HCT116 (cell line): ENCODE measurements at regions not wholly inside any gene's neighbourhood (a gene's known extent, or its start where the extent isn't known, plus 50 kb on each side); places are given as distances from the start of the nearest gene placed in this dataset.

Experiments used
- ATAC-seq: fragments of 200-7000 bp; cut with Tn5 transposase; 2 replicates; pipeline ENCODE4 v1.9.1; 2020; ENCODE audit warnings: mild to moderate bottlenecking, moderate library complexity
- BruUV-seq: library from RNA; stranded (reverse); fragments of 400-500 nt; replicated peaks from 2 replicates; lab custom pipeline; 2021; lab: Mats Ljungman, UMichigan
- CTCF ChIA-PET: fragments of 300-600 bp; sonication (Branson Sonifier 250); formaldehyde crosslinking; loops from one replicate; lab custom pipeline; 2021; ENCODE audit warnings: antibody characterized with exemption; lab: Charles Lee
- POLR2A ChIA-PET: fragments of 300-600, 350-600 bp; sonication (Branson Sonifier 250); formaldehyde crosslinking; loops from one replicate; lab custom pipeline; 2021; ENCODE audit warnings: antibody characterized with exemption; lab: Charles Lee
- RAD21 ChIA-PET, 2 experiments: fragments of 300-600 bp; sonication (Branson Sonifier 250); formaldehyde crosslinking; loops; one replicate each; lab custom pipeline; 2023; ENCODE audit warnings: low total read pairs in 2 of 2; ENCODE audit not compliant: uncharacterized antibody in 2 of 2, unreplicated experiment in 2 of 2, low non-redundant PET in 1 of 2; lab: Charles Lee
- DNase-seq: peaks from one replicate; pipeline ENCODE4 v3.0.0-alpha.2; 2010; ENCODE audit warnings: low read depth, low spot score
- H2AFZ ChIP-seq: fragments of 200-600 bp; shearing (Covaris generic), sonication (generic); 2 replicates; pipeline ENCODE4 v1.6.1; 2017; ENCODE audit warnings: low read depth, mixed run types, mixed read lengths, antibody characterized with exemption, low read length; ENCODE audit not compliant: poor library complexity, severe bottlenecking
- H3K27ac ChIP-seq: 2 replicates; pipeline ENCODE4 v1.5.1; 2012; ENCODE audit warnings: low read depth, low read length
- H3K27me3 ChIP-seq: fragments of 200-600 bp; sonication (generic); 2 replicates; pipeline ENCODE4 v1.6.1; 2016; ENCODE audit warnings: mixed run types, low read length, mixed read lengths; ENCODE audit not compliant: insufficient read depth
- H3K36me3 ChIP-seq, 2 experiments: fragments of 200-500 bp in 1 of 2; fragments of 200-600 bp in 1 of 2; sonication (Bioruptor generic) in 1 of 2; sonication (generic) in 1 of 2; 2 replicates each; pipeline versions ENCODE4 v1.5.1 to v1.6.1; 2014 to 2016; ENCODE audit warnings: low read length in 2 of 2, inconsistent platforms in 1 of 2, mixed read lengths in 1 of 2, mixed run types in 1 of 2; ENCODE audit not compliant: insufficient read depth in 2 of 2, control insufficient read depth in 1 of 2
- H3K4me1 ChIP-seq, 2 experiments: fragments of 200-600 bp in 1 of 2; sonication (generic) in 1 of 2; 2 replicates each; pipeline versions ENCODE4 v1.5.1 to v1.6.1; 2012 to 2017; ENCODE audit warnings: low read length in 2 of 2, inconsistent platforms in 1 of 2, mild to moderate bottlenecking in 1 of 2, mixed read lengths in 1 of 2, mixed run types in 1 of 2, moderate library complexity in 1 of 2; ENCODE audit not compliant: insufficient read depth in 2 of 2, control insufficient read depth in 1 of 2
- H3K4me2 ChIP-seq: fragments of 200-600 bp; sonication (generic); 2 replicates; pipeline ENCODE4 v1.6.1; 2017; ENCODE audit warnings: mixed run types, low read length, mixed read lengths
- H3K4me3 ChIP-seq, 2 experiments: fragments of 200-600 bp in 1 of 2; sonication (generic) in 1 of 2; replicated peaks in 1 of 2; 2 replicates each; pipeline ENCODE4 v1.5.1; 2011 to 2016; ENCODE audit warnings: low read length in 2 of 2, control low read depth in 1 of 2, low read depth in 1 of 2, mild to moderate bottlenecking in 1 of 2, mixed read lengths in 1 of 2, mixed run types in 1 of 2
- H3K79me2 ChIP-seq: fragments of 200-600 bp; sonication (generic); 2 replicates; pipeline ENCODE4 v1.6.1; 2017; ENCODE audit warnings: mild to moderate bottlenecking, mixed run types, low read length, moderate library complexity, mixed read lengths; ENCODE audit not compliant: insufficient read depth
- H3K9ac ChIP-seq: fragments of 200-600 bp; sonication (generic); 2 replicates; pipeline ENCODE4 v1.6.1; 2016; ENCODE audit warnings: low read length, mixed read lengths
- H3K9me2 ChIP-seq: fragments of 200-600 bp; sonication (generic), shearing (Covaris generic); 2 replicates; pipeline ENCODE4 v1.6.1; 2017; ENCODE audit warnings: mixed run types, mild to moderate bottlenecking, moderate library complexity; ENCODE audit not compliant: insufficient read depth
- H3K9me3 ChIP-seq, 2 experiments: fragments of 200-500 bp in 1 of 2; fragments of 200-600 bp in 1 of 2; sonication (Bioruptor generic) in 1 of 2; sonication (generic) in 1 of 2; 2 replicates each; pipeline ENCODE4 v1.6.1; 2014 to 2017; ENCODE audit warnings: low read length in 2 of 2, mixed read lengths in 2 of 2, inconsistent platforms in 1 of 2, low read depth in 1 of 2, mild to moderate bottlenecking in 1 of 2, mixed run types in 1 of 2, moderate library complexity in 1 of 2; ENCODE audit not compliant: control insufficient read depth in 1 of 2, insufficient read depth in 1 of 2
- H4K20me1 ChIP-seq: fragments of 200-600 bp; sonication (generic), shearing (Covaris generic); 2 replicates; pipeline ENCODE4 v1.6.1; 2017; ENCODE audit warnings: mixed run types, mild to moderate bottlenecking, moderate library complexity; ENCODE audit not compliant: insufficient read depth
- CTCF ChIP-seq, 3 experiments: fragments of 200-600 bp in 1 of 3; sonication (generic) in 1 of 3; IDR thresholded peaks in 2 of 3; conservative IDR thresholded peaks in 1 of 3; 2 replicates each; pipeline ENCODE4 v1.5.1; 2012 to 2017; ENCODE audit warnings: low read depth in 2 of 3, low read length in 2 of 3, antibody characterized with exemption in 1 of 3, borderline replicate concordance in 1 of 3, control low read depth in 1 of 3, mild to moderate bottlenecking in 1 of 3, mixed read lengths in 1 of 3, mixed run types in 1 of 3, moderate library complexity in 1 of 3; ENCODE audit not compliant: insufficient read depth in 1 of 3
- FOSL1 ChIP-seq: IDR thresholded peaks from 2 replicates; pipeline ENCODE4 v1.6.1; 2012; ENCODE audit warnings: low read depth
- POLR2AphosphoS5 ChIP-seq: IDR thresholded peaks from 2 replicates; pipeline ENCODE4 v1.6.1; 2011; ENCODE audit warnings: mild to moderate bottlenecking, low read depth, low read length, moderate library complexity
- SP1 ChIP-seq: IDR thresholded peaks from 2 replicates; pipeline ENCODE4 v1.6.1; 2012; ENCODE audit warnings: low read depth
- ZFX ChIP-seq: fragments of 450-650 bp; IDR thresholded peaks from 2 replicates; pipeline ENCODE4 v1.6.1; 2017
- intact Hi-C: fragments of 100-400 bp; cut with micrococcal nuclease; formaldehyde crosslinking; loops from 2 replicates; pipeline ENCODE4 v1.10.0; 2022
- TF ChIP-seq, protein P1 (sequence below): IDR thresholded peaks from 2 replicates; pipeline ENCODE4 v1.6.1; 2012; ENCODE audit warnings: low read depth

DNA sequence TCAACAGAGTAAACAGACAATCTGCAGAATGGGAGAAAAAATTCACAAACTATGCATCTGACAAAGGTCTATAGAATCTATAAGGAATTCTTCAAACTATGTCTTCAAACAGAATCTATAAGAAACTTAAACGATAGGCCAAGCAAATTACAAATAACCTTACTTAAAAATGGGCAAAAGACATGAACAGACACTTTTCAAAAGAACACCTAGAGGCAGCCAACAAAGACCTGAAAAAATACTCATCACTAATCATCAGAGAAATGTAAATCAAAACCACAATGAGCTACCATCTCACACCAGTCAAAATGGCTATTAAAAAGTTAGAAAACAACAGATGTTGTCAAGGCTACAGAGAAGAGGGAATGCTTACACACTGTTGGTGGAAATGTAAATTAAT, 81.3 kb downstream of the ID4 start:
- Histone ChIP-seq H3K27ac (no peak overlapping the region), H3K9me2 (no peaks in the 10 kb centered on the region), H2AFZ (no peak overlapping the region), H3K27me3 (no peaks in the 10 kb centered on the region), H3K4me1 (no peaks in the 10 kb centered on the region), H3K9me3 (peaks cover 0 to 4% of the 10 kb centered on the region in 2 experiments; a peak in 1 of 4 replicates), H3K4me3 (no peak overlapping the region), H3K36me3 (no peaks in the 10 kb centered on the region), H3K79me2 (no peaks in the 10 kb centered on the region), H3K4me2 (no peak overlapping the region), H3K9ac (no peak overlapping the region), H4K20me1 (no peaks in the 10 kb centered on the region)
- ChIA-PET CTCF (no interaction called here), RAD21 (no interaction called here), POLR2A (no interaction called here)
- intact Hi-C loops: no loop called here
- BruUV-seq: no TSS peak
- ATAC-seq (no peak), DNase-seq (no peak)
- TF ChIP-seq ZFX (no peak), SP1 (no peak), POLR2AphosphoS5 (no peak), FOSL1 (no peak)
- TF ChIP-seq, protein P1, sequence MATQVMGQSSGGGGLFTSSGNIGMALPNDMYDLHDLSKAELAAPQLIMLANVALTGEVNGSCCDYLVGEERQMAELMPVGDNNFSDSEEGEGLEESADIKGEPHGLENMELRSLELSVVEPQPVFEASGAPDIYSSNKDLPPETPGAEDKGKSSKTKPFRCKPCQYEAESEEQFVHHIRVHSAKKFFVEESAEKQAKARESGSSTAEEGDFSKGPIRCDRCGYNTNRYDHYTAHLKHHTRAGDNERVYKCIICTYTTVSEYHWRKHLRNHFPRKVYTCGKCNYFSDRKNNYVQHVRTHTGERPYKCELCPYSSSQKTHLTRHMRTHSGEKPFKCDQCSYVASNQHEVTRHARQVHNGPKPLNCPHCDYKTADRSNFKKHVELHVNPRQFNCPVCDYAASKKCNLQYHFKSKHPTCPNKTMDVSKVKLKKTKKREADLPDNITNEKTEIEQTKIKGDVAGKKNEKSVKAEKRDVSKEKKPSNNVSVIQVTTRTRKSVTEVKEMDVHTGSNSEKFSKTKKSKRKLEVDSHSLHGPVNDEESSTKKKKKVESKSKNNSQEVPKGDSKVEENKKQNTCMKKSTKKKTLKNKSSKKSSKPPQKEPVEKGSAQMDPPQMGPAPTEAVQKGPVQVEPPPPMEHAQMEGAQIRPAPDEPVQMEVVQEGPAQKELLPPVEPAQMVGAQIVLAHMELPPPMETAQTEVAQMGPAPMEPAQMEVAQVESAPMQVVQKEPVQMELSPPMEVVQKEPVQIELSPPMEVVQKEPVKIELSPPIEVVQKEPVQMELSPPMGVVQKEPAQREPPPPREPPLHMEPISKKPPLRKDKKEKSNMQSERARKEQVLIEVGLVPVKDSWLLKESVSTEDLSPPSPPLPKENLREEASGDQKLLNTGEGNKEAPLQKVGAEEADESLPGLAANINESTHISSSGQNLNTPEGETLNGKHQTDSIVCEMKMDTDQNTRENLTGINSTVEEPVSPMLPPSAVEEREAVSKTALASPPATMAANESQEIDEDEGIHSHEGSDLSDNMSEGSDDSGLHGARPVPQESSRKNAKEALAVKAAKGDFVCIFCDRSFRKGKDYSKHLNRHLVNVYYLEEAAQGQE: no peak

GRCh38 chr6:19921786-19922185, 84.6 kb downstream of the ID4 start:
- intact Hi-C loops: no loop called here
- no peak for DNase-seq
- peaks cover 0 to 4% of the 10 kb centered on the region in 2 experiments; a peak in 1 of 4 replicates for H3K9me3 ChIP-seq
- no peak overlapping the region for H3K4me3 ChIP-seq
- no peaks in the 10 kb centered on the region for H4K20me1 ChIP-seq
- POLR2A ChIA-PET: no interaction called here
- H3K27ac ChIP-seq: no peak overlapping the region
- RAD21 ChIA-PET: no interaction called here
- no TSS peak for BruUV-seq
- H3K27me3 ChIP-seq: no peaks in the 10 kb centered on the region; the same call in 1 of the 2 replicates
- no peaks in the 10 kb centered on the region for H3K79me2 ChIP-seq
- no peaks in the 10 kb centered on the region for H3K9me2 ChIP-seq
- H3K36me3 ChIP-seq: no peaks in the 10 kb centered on the region
- ATAC-seq: no peak
- CTCF ChIA-PET: no interaction called here
- H2AFZ ChIP-seq: no peak overlapping the region
- no peak overlapping the region for H3K9ac ChIP-seq
- TF ChIP-seq CTCF (IDR thresholded peaks at IDR 0.05 in 2 of 3, conservative IDR thresholded peaks at IDR 0.05 in 1 of 3; ENCODE audit: borderline replicate concordance in 1 of 3, insufficient read depth in 1 of 3, low read depth in 2 of 3, low read length in 2 of 3): no peak
- TF ChIP-seq, protein P1: peak; percentile 28
- no peaks in the 10 kb centered on the region for H3K4me1 ChIP-seq
- no peak overlapping the region for H3K4me2 ChIP-seq
